Mesothelial cell of epicardium (in vitro differentiated cells): ENCODE measurements at regions not wholly inside any gene's neighbourhood (a gene's known extent, or its start where the extent isn't known, plus 50 kb on each side); places are given as distances from the start of the nearest gene placed in this dataset.

ENCODE experiments used
- DNase-seq, 2 experiments: peaks; one replicate each; pipeline ENCODE4 v3.0.0; 2021; ENCODE audit warnings: low spot score in 2 of 2; ENCODE audit not compliant: unreplicated experiment in 2 of 2
- H3K27ac Mint-ChIP-seq: 2 replicates; pipeline ENCODE4 v1.8.0; 2021; ENCODE audit warnings: mixed read lengths
- H3K27me3 Mint-ChIP-seq: 2 replicates; pipeline ENCODE4 v1.8.0; 2021; ENCODE audit warnings: low read depth, mixed read lengths
- H3K36me3 Mint-ChIP-seq: 2 replicates; pipeline ENCODE4 v1.8.0; 2021; ENCODE audit warnings: mixed read lengths
- H3K4me1 Mint-ChIP-seq: 2 replicates; pipeline ENCODE4 v1.8.0; 2021; ENCODE audit warnings: mixed read lengths
- H3K4me3 Mint-ChIP-seq: 2 replicates; pipeline ENCODE4 v1.8.0; 2021; ENCODE audit warnings: mild to moderate bottlenecking, moderate library complexity, mixed read lengths
- H3K9me3 Mint-ChIP-seq: 2 replicates; pipeline ENCODE4 v1.8.0; 2021; ENCODE audit warnings: mixed read lengths
- CTCF ChIP-seq: fragments of 200-600 bp; sonication (generic); IDR thresholded peaks from one replicate; pipeline ENCODE4 v1.5.0; 2021; ENCODE audit warnings: antibody characterized with exemption; ENCODE audit not compliant: unreplicated experiment

GRCh38 chr4:83926950-83927349 is 391.0 kb downstream of the GPAT3 start:
- H3K9me3 Mint-ChIP-seq = no peaks in the 10 kb centered on the region
- no peak for DNase-seq
- no peaks in the 10 kb centered on the region for H3K36me3 Mint-ChIP-seq
- no peaks in the 10 kb centered on the region for H3K27me3 Mint-ChIP-seq
- TF ChIP-seq CTCF = no peak
- H3K4me3 Mint-ChIP-seq = no peak overlapping the region
- no peaks in the 10 kb centered on the region for H3K4me1 Mint-ChIP-seq
- no peak overlapping the region for H3K27ac Mint-ChIP-seq

DNA sequence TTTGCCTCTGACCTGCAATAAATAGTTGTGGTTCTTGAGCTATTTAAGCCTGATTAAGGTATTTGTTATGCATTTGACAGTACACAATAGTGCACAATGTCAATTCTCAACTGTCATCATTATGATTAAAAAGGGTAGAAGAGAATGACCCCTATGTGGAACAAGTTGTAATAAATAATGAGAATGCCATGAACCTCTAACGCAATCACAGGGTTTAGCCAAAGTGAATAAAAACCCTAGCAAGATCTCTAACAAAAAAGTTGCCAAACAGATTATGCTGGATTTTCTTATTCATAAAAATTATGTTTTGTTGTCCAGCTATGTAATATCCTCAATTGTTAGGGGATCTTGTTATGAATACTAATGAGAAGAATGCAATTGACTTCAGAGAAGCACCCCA is 387.4 kb downstream of the GPAT3 start:
- no peak overlapping the region for H3K27ac Mint-ChIP-seq
- TF ChIP-seq CTCF = no peak
- H3K27me3 Mint-ChIP-seq = no peaks in the 10 kb centered on the region
- no peak for DNase-seq
- H3K4me3 Mint-ChIP-seq = no peak overlapping the region
- H3K4me1 Mint-ChIP-seq = no peaks in the 10 kb centered on the region
- no peaks in the 10 kb centered on the region for H3K36me3 Mint-ChIP-seq
- no peaks in the 10 kb centered on the region for H3K9me3 Mint-ChIP-seq

- no peaks in the 10 kb centered on the region for H3K4me1 Mint-ChIP-seq
- TF ChIP-seq CTCF = no peak
Observed at GRCh38 chr4:83922402-83922801, 386.5 kb downstream of the GPAT3 start.

GRCh38 chr4:83921124-83921523 is 385.2 kb downstream of the GPAT3 start:
- Mint-ChIP-seq H3K27me3 (no peaks in the 10 kb centered on the region), H3K4me1 (no peaks in the 10 kb centered on the region), H3K9me3 (no peaks in the 10 kb centered on the region), H3K27ac (no peak overlapping the region), H3K4me3 (no peak overlapping the region), H3K36me3 (no peaks in the 10 kb centered on the region)
- no peak for TF ChIP-seq CTCF
- no peak for DNase-seq

More at GRCh38 chr4:83922402-83922801, 386.5 kb downstream of the GPAT3 start:
- no peaks in the 10 kb centered on the region for H3K9me3 Mint-ChIP-seq
- no peak for DNase-seq
- no peaks in the 10 kb centered on the region for H3K27me3 Mint-ChIP-seq
- H3K27ac Mint-ChIP-seq = no peak overlapping the region
- H3K36me3 Mint-ChIP-seq = no peaks in the 10 kb centered on the region
- no peak overlapping the region for H3K4me3 Mint-ChIP-seq

DNA sequence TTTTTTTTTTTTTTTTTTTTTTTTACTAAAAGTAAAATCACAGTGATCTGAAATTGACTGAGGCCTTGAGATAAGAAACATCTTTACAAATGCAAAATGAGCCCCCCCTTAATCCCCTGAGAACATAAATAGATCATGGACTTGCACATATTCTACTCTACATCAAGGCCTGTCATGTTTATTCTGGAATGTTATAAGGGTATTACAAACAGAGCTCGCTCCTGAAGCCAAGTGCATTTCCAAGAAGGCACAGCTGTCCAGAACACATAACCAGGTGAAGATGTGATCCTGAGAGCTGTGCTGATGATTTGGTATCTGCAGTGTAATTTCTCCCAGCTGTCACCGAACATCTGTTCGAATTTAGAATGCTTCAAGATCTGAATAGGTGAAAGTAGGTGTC is 384.5 kb downstream of the GPAT3 start:
- H3K9me3 Mint-ChIP-seq = no peaks in the 10 kb centered on the region
- no peaks in the 10 kb centered on the region for H3K4me1 Mint-ChIP-seq
- H3K27ac Mint-ChIP-seq = no peak overlapping the region
- H3K4me3 Mint-ChIP-seq = no peak overlapping the region
- no peak for TF ChIP-seq CTCF
- H3K36me3 Mint-ChIP-seq = no peaks in the 10 kb centered on the region
- H3K27me3 Mint-ChIP-seq = no peaks in the 10 kb centered on the region
- DNase-seq = no peak

DNA sequence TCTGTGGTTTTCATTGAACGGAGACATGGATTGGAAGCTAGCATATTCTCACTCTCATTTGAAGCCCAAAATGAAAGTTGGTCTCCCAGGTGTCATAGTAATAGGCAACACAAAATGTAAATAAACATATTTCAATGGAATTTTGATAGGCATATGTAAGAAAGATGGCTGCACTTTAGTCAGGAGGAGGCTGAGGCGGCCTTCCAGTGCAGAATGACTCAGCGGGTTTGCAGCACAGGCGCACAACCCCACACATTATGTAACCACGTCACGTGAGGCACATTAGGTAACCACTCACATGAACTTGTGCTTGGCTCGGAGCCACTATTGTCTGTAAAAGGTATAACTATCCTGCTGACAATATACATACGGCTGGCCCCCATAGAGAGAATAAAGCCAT is 381.7 kb downstream of the GPAT3 start:
- H3K4me1 Mint-ChIP-seq = no peaks in the 10 kb centered on the region
- no peak overlapping the region for H3K27ac Mint-ChIP-seq
- H3K9me3 Mint-ChIP-seq = no peaks in the 10 kb centered on the region
- TF ChIP-seq CTCF = no peak
- no peak overlapping the region for H3K4me3 Mint-ChIP-seq
- no peaks in the 10 kb centered on the region for H3K36me3 Mint-ChIP-seq
- DNase-seq = no peak
- no peaks in the 10 kb centered on the region for H3K27me3 Mint-ChIP-seq
